ENCODE measurements at regions not wholly inside any gene's neighbourhood (a gene's known extent, or its start where the extent isn't known, plus 50 kb on each side); places are given as distances from the start of the nearest gene placed in this dataset.
"Not testable (repeated sequence)": the region's sequence is repeated elsewhere in the genome, so short reads cannot be mapped to it uniquely, and the experiment has no call there.

GRCh38 chr9:27817747-27818146, 244.5 kb upstream of the C9orf72 start:
- Histone ChIP-seq H3K4me3 (no peak overlapping the region), H3K27ac (replicated peaks in 1 of 4) (no peak overlapping the region), H3K4me1 (no peaks in the 10 kb centered on the region), H3K36me3 (no peaks in the 10 kb centered on the region), H3K27me3 (no peaks in the 10 kb centered on the region), H3K9me3 (no peaks in the 10 kb centered on the region)
- WGBS = 88% methylated on average over 3 of the region's 3 CpGs
- intact Hi-C loops (cut with DNase I) = no loop called here
- no peak for DNase-seq (ENCODE audit: extremely low spot score)
- TF ChIP-seq, protein P1, sequence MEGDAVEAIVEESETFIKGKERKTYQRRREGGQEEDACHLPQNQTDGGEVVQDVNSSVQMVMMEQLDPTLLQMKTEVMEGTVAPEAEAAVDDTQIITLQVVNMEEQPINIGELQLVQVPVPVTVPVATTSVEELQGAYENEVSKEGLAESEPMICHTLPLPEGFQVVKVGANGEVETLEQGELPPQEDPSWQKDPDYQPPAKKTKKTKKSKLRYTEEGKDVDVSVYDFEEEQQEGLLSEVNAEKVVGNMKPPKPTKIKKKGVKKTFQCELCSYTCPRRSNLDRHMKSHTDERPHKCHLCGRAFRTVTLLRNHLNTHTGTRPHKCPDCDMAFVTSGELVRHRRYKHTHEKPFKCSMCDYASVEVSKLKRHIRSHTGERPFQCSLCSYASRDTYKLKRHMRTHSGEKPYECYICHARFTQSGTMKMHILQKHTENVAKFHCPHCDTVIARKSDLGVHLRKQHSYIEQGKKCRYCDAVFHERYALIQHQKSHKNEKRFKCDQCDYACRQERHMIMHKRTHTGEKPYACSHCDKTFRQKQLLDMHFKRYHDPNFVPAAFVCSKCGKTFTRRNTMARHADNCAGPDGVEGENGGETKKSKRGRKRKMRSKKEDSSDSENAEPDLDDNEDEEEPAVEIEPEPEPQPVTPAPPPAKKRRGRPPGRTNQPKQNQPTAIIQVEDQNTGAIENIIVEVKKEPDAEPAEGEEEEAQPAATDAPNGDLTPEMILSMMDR (IDR thresholded peaks at IDR 0.05) = no peak
- TF ChIP-seq EP300 (IDR thresholded peaks at IDR 0.05) (no peak), POLR2AphosphoS5 (IDR thresholded peaks at IDR 0.05) (no peak), POLR2A (IDR thresholded peaks at IDR 0.05; ENCODE audit: low read depth) (no peak)

GRCh38 chr9:27818348-27818747, 245.1 kb upstream of the C9orf72 start:
- Histone ChIP-seq H3K4me1 (no peaks in the 10 kb centered on the region), H3K36me3 (no peaks in the 10 kb centered on the region), H3K4me3 (no peak overlapping the region), H3K27ac (replicated peaks in 1 of 4) (no peak overlapping the region), H3K9me3 (no peaks in the 10 kb centered on the region), H3K27me3 (no peaks in the 10 kb centered on the region)
- intact Hi-C loops (cut with DNase I) = no loop called here
- TF ChIP-seq POLR2AphosphoS5 (IDR thresholded peaks at IDR 0.05) (no peak), POLR2A (IDR thresholded peaks at IDR 0.05; ENCODE audit: low read depth) (no peak), EP300 (IDR thresholded peaks at IDR 0.05) (no peak)
- TF ChIP-seq, protein P1 (IDR thresholded peaks at IDR 0.05) = no peak
- 88% methylated on average over 7 of the region's 7 CpGs for WGBS
- no peak for DNase-seq (ENCODE audit: extremely low spot score)

DNA sequence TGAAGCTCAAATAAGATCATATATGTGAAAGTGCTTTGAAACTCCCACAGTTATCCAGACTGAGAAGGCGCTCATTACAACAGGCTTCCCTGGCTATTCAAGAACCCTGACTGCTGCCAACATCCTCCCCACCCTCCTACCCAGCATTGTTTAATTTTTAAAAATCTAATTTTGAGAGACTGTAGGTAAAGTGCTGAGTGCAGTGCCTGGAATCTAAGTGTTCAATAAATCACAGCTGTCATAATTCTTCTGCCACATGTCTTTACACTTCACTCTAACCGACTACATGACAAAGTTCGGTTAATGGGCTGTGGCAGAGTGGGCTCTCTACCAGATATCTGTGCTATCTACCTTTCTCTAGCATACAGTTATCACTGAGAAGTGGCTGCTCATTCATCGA, 255.6 kb upstream of the C9orf72 start:
- Histone ChIP-seq H3K27ac (replicated peaks in 1 of 4) (no peak overlapping the region), H3K9me3 (no peaks in the 10 kb centered on the region), H3K36me3 (no peaks in the 10 kb centered on the region), H3K4me3 (no peak overlapping the region), H3K27me3 (no peaks in the 10 kb centered on the region), H3K4me1 (no peaks in the 10 kb centered on the region)
- WGBS = 81% methylated on average over 4 of the region's 4 CpGs
- DNase-seq (ENCODE audit: extremely low spot score) = no peak
- TF ChIP-seq, protein P1 (IDR thresholded peaks at IDR 0.05) = no peak
- TF ChIP-seq POLR2AphosphoS5 (IDR thresholded peaks at IDR 0.05) = no peak
- TF ChIP-seq POLR2A (IDR thresholded peaks at IDR 0.05; ENCODE audit: low read depth) = no peak
- intact Hi-C loops (cut with DNase I) = no loop called here

- 87% methylated on average over 1 of the region's 1 CpG for WGBS
- intact Hi-C loops (cut with DNase I) = no loop called here
- Histone ChIP-seq H3K27ac (replicated peaks in 1 of 4) (no peak overlapping the region), H3K36me3 (no peaks in the 10 kb centered on the region), H3K4me1 (no peaks in the 10 kb centered on the region), H3K9me3 (no peaks in the 10 kb centered on the region), H3K27me3 (no peaks in the 10 kb centered on the region), H3K4me3 (no peak overlapping the region)
- TF ChIP-seq POLR2A (IDR thresholded peaks at IDR 0.05; ENCODE audit: low read depth) = no peak
- no peak for TF ChIP-seq EP300 (IDR thresholded peaks at IDR 0.05)
- TF ChIP-seq, protein P1 (IDR thresholded peaks at IDR 0.05) = no peak
- TF ChIP-seq POLR2AphosphoS5 (IDR thresholded peaks at IDR 0.05) = no peak
- DNase-seq (ENCODE audit: extremely low spot score) = no peak
Measured at GRCh38 chr9:27829621-27830020, 256.3 kb upstream of the C9orf72 start.

- WGBS = 82% methylated on average over 3 of the region's 3 CpGs
- H3K27ac ChIP-seq (replicated peaks in 1 of 4); DNase-seq (ENCODE audit: extremely low spot score); H3K4me1 ChIP-seq; H3K36me3 ChIP-seq; H3K9me3 ChIP-seq; H3K4me3 ChIP-seq; intact Hi-C loops (cut with DNase I); H3K27me3 ChIP-seq: not testable (repeated sequence)
Measured at GRCh38 chr9:27832108-27832507, 258.8 kb upstream of the C9orf72 start.

Measured in esophagus muscularis mucosa (tissue), 4 donors.